H1 (cell line): ENCODE measurements at regions not wholly inside any gene's neighbourhood (a gene's known extent, or its start where the extent isn't known, plus 50 kb on each side); places are given as distances from the start of the nearest gene placed in this dataset.

Experiments
- CTCF ChIA-PET: fragments of 300-600 bp; sonication (Branson Sonifier 250); formaldehyde crosslinking; loops from one replicate; lab custom pipeline; 2021; ENCODE audit not compliant: partially characterized antibody; lab: Charles Lee
- POLR2A ChIA-PET: fragments of 300-600 bp; sonication (Branson Sonifier 250); formaldehyde crosslinking; loops from one replicate; lab custom pipeline; 2021; ENCODE audit warnings: inconsistent platforms; ENCODE audit not compliant: partially characterized antibody; lab: Charles Lee
- DNase-seq, 2 experiments: peaks; one replicate each; pipeline versions ENCODE4 v3.0.0 to v3.0.0-alpha.2; 2010 to 2022; ENCODE audit warnings: low spot score in 2 of 2, low read depth in 1 of 2, mixed read lengths in 1 of 2
- FAIRE-seq: peaks from 2 replicates; lab custom pipeline; 2011; peaks lifted over from hg19 to GRCh38; lab: Jason Lieb, UNC
- H2AFZ ChIP-seq: 2 replicates; pipeline ENCODE4 v1.8.1; 2012; ENCODE audit warnings: low read length, inconsistent platforms
- H2AK5ac ChIP-seq: 2 replicates; pipeline ENCODE4 v1.6.1; 2013; ENCODE audit warnings: low read depth, low read length
- H2BK120ac ChIP-seq: replicated peaks from 2 replicates; pipeline ENCODE3; 2013; ENCODE audit warnings: low read depth, low read length, inconsistent platforms
- H2BK12ac ChIP-seq: 2 replicates; pipeline ENCODE4 v1.6.1; 2013; ENCODE audit warnings: low read depth, low read length
- H2BK15ac ChIP-seq: 2 replicates; pipeline ENCODE4 v1.6.1; 2013; ENCODE audit warnings: low read length
- H2BK20ac ChIP-seq: 2 replicates; pipeline ENCODE4 v1.6.1; 2013; ENCODE audit warnings: low read length
- H2BK5ac ChIP-seq: 2 replicates; pipeline ENCODE4 v1.6.1; 2013; ENCODE audit warnings: low read depth, low read length
- H3K14ac ChIP-seq: 2 replicates; pipeline ENCODE4 v1.6.1; 2013; ENCODE audit warnings: inconsistent platforms; ENCODE audit not compliant: insufficient read length
- H3K18ac ChIP-seq: 2 replicates; pipeline ENCODE4 v1.6.1; 2013; ENCODE audit warnings: low read length; ENCODE audit errors: extremely low read depth
- H3K23ac ChIP-seq: 2 replicates; pipeline ENCODE4 v1.6.1; 2013; ENCODE audit warnings: inconsistent platforms; ENCODE audit not compliant: insufficient read length
- H3K23me2 ChIP-seq: 2 replicates; pipeline ENCODE4 v1.6.1; 2013; ENCODE audit warnings: low read depth, low read length
- H3K27ac ChIP-seq: 2 replicates; pipeline ENCODE4 v1.6.1; 2011; ENCODE audit warnings: low read depth, low read length, inconsistent platforms
- H3K27me3 ChIP-seq, 4 experiments: replicated peaks in 1 of 4; 1 replicate in 1 of 4; 2 replicates in 3 of 4; pipeline versions ENCODE4 v1.6.1 to v1.8.1; 2011 to 2013; ENCODE audit warnings: low read length in 3 of 4, mild to moderate bottlenecking in 3 of 4, inconsistent platforms in 2 of 4, mixed read lengths in 2 of 4, moderate library complexity in 1 of 4; ENCODE audit not compliant: control insufficient read depth in 3 of 4, insufficient read depth in 3 of 4; ENCODE audit errors: extremely low read depth in 1 of 4
- H3K36me3 ChIP-seq, 4 experiments: 2 replicates each; pipeline versions ENCODE4 v1.6.1 to v1.8.1; 2011 to 2013; ENCODE audit warnings: mild to moderate bottlenecking in 4 of 4, low read length in 3 of 4, moderate library complexity in 2 of 4, control low read depth in 1 of 4, inconsistent platforms in 1 of 4; ENCODE audit not compliant: insufficient read depth in 4 of 4, control insufficient read depth in 2 of 4
- H3K4ac ChIP-seq: replicated peaks from 2 replicates; pipeline ENCODE3; 2013; ENCODE audit warnings: low read length, low read depth, mixed read lengths, inconsistent platforms; ENCODE audit not compliant: insufficient read length
- H3K4me1 ChIP-seq, 4 experiments: replicated peaks in 1 of 4; 1 replicate in 1 of 4; 2 replicates in 3 of 4; pipeline versions ENCODE4 v1.6.1 to v1.8.1; 2011 to 2013; ENCODE audit warnings: low read length in 3 of 4, inconsistent platforms in 2 of 4, mixed read lengths in 1 of 4; ENCODE audit not compliant: insufficient read depth in 4 of 4, control insufficient read depth in 3 of 4
- H3K4me2 ChIP-seq, 2 experiments: 2 replicates each; pipeline versions ENCODE4 v1.6.1 to v1.8.1; 2011 to 2013; ENCODE audit warnings: low read depth in 2 of 2, low read length in 2 of 2, control low read depth in 1 of 2, inconsistent platforms in 1 of 2, mild to moderate bottlenecking in 1 of 2; ENCODE audit not compliant: insufficient read depth in 1 of 2
- H3K4me3 ChIP-seq, 4 experiments: fragments of 200-600, 300-600 bp in 1 of 4; sonication (generic), shearing (Covaris generic), sonication (Bioruptor Twin) in 1 of 4; 2 replicates each; pipeline versions ENCODE4 v1.5.1 to v1.8.1; 2011 to 2016; ENCODE audit warnings: low read length in 4 of 4, low read depth in 3 of 4, control low read depth in 2 of 4, inconsistent platforms in 2 of 4, mild to moderate bottlenecking in 2 of 4, mixed read lengths in 1 of 4, moderate library complexity in 1 of 4; ENCODE audit not compliant: insufficient read depth in 2 of 4; ENCODE audit errors: extremely low read depth in 1 of 4
- H3K56ac ChIP-seq: replicated peaks from 2 replicates; pipeline ENCODE3; 2013; ENCODE audit warnings: low read depth, mild to moderate bottlenecking, mixed read lengths, low read length, inconsistent platforms; ENCODE audit not compliant: insufficient read length
- H3K79me1 ChIP-seq: 2 replicates; pipeline ENCODE4 v1.6.1; 2013; ENCODE audit warnings: low read depth, low read length, control low read depth
- H3K79me2 ChIP-seq, 2 experiments: 2 replicates each; pipeline versions ENCODE4 v1.6.1 to v1.8.1; 2012 to 2013; ENCODE audit warnings: low read length in 2 of 2, mild to moderate bottlenecking in 2 of 2, inconsistent platforms in 1 of 2; ENCODE audit not compliant: insufficient read depth in 2 of 2, control insufficient read depth in 1 of 2
- H3K9ac ChIP-seq, 4 experiments: replicated peaks in 1 of 4; 1 replicate in 1 of 4; 2 replicates in 3 of 4; pipeline versions ENCODE4 v1.6.1 to v1.8.1; 2011 to 2013; ENCODE audit warnings: low read depth in 3 of 4, low read length in 3 of 4, control low read depth in 2 of 4, mild to moderate bottlenecking in 2 of 4, moderate library complexity in 2 of 4, inconsistent platforms in 1 of 4; ENCODE audit errors: extremely low read depth in 1 of 4
- H3K9me3 ChIP-seq, 2 experiments: 2 replicates each; pipeline versions ENCODE4 v1.6.1 to v1.8.1; 2012 to 2013; ENCODE audit warnings: mild to moderate bottlenecking in 2 of 2, moderate library complexity in 2 of 2, control low read depth in 1 of 2, inconsistent platforms in 1 of 2, low read depth in 1 of 2, low read length in 1 of 2, mixed read lengths in 1 of 2; ENCODE audit not compliant: insufficient read depth in 2 of 2
- H4K20me1 ChIP-seq, 2 experiments: replicated peaks in 1 of 2; 2 replicates each; pipeline versions ENCODE3 to v1.8.1; 2011 to 2013; ENCODE audit warnings: inconsistent platforms in 2 of 2, low read length in 2 of 2, mild to moderate bottlenecking in 1 of 2; ENCODE audit not compliant: insufficient read depth in 2 of 2, control insufficient read depth in 1 of 2
- H4K5ac ChIP-seq: 2 replicates; pipeline ENCODE4 v1.6.1; 2013; ENCODE audit warnings: low read length, low read depth, mixed read lengths, inconsistent platforms; ENCODE audit not compliant: insufficient read length
- H4K8ac ChIP-seq: 2 replicates; pipeline ENCODE4 v1.8.0; 2013; ENCODE audit warnings: mild to moderate bottlenecking, moderate library complexity, low read length, inconsistent platforms; ENCODE audit not compliant: insufficient read depth; ENCODE audit errors: extremely low read depth
- H4K91ac ChIP-seq: replicated peaks from 2 replicates; pipeline ENCODE3; 2013; ENCODE audit warnings: low read length, mixed read lengths, inconsistent platforms; ENCODE audit not compliant: insufficient read length
- BCL11A ChIP-seq, 2 experiments: IDR thresholded peaks; one replicate each; pipeline ENCODE4 v1.6.1; 2011; ENCODE audit warnings: low read depth in 2 of 2, low read length in 2 of 2, mild to moderate bottlenecking in 2 of 2
- CBX5 ChIP-seq: fragments of 300-800, 300-1000 bp; sonication (generic); IDR thresholded peaks from 2 replicates; pipeline ENCODE4 v1.7.1; 2016; ENCODE audit warnings: antibody characterized with exemption, low read length, low read depth
- E2F6 ChIP-seq: IDR thresholded peaks from 2 replicates; pipeline ENCODE4 v1.6.1; 2012; ENCODE audit warnings: inconsistent platforms
- EZH2 ChIP-seq: fragments of 200-600 bp; sonication (generic); IDR thresholded peaks from 2 replicates; pipeline ENCODE4 v1.7.1; 2012; ENCODE audit warnings: low read depth, mild to moderate bottlenecking, moderate library complexity, low read length, inconsistent platforms; ENCODE audit not compliant: severe bottlenecking
- FOSL1 ChIP-seq: IDR thresholded peaks from 2 replicates; pipeline ENCODE4 v1.6.1; 2011; ENCODE audit warnings: mild to moderate bottlenecking, low read depth, low read length, moderate library complexity; ENCODE audit not compliant: insufficient read depth
- HDAC6 ChIP-seq: IDR thresholded peaks from one replicate; pipeline ENCODE4 v1.7.1; 2012; ENCODE audit warnings: low read depth, mild to moderate bottlenecking, inconsistent platforms, low read length, moderate library complexity
- JUN ChIP-seq: IDR thresholded peaks from 2 replicates; pipeline ENCODE4 v1.6.1; 2011; ENCODE audit warnings: low read depth, mild to moderate bottlenecking, improper control_type of control experiment, low read length
- JUND ChIP-seq: IDR thresholded peaks from 2 replicates; pipeline ENCODE4 v1.6.1; 2011; ENCODE audit warnings: mild to moderate bottlenecking, improper control_type of control experiment, low read length
- MAFK ChIP-seq: IDR thresholded peaks from 2 replicates; pipeline ENCODE4 v1.6.1; 2012; ENCODE audit warnings: low read depth, mild to moderate bottlenecking, improper control_type of control experiment, low read length
- NANOG ChIP-seq: IDR thresholded peaks from 2 replicates; pipeline ENCODE4 v1.6.1; 2011; ENCODE audit warnings: low read length, low read depth, mild to moderate bottlenecking, inconsistent platforms; ENCODE audit not compliant: insufficient read depth, poor library complexity, severe bottlenecking
- POLR2AphosphoS5 ChIP-seq: IDR thresholded peaks from 2 replicates; pipeline ENCODE4 v1.6.1; 2011; ENCODE audit warnings: low read depth, low read length
- RAD21 ChIP-seq, 2 experiments: IDR thresholded peaks in 1 of 2; conservative IDR thresholded peaks in 1 of 2; 2 replicates each; pipeline ENCODE4 v1.6.1; 2011; ENCODE audit warnings: low read depth in 2 of 2, low read length in 2 of 2, improper control_type of control experiment in 1 of 2, inconsistent platforms in 1 of 2, mild to moderate bottlenecking in 1 of 2, moderate library complexity in 1 of 2
- RFX5 ChIP-seq: IDR thresholded peaks from 2 replicates; pipeline ENCODE4 v1.6.1; 2011; ENCODE audit warnings: low read depth, low read length, improper control_type of control experiment, borderline replicate concordance
- TEAD4 ChIP-seq: IDR thresholded peaks from 2 replicates; pipeline ENCODE4 v1.6.1; 2012; ENCODE audit warnings: low read depth, low read length, inconsistent platforms, mixed read lengths
- YY1 ChIP-seq: IDR thresholded peaks from 2 replicates; pipeline ENCODE4 v1.6.1; 2011; ENCODE audit warnings: low read depth, mild to moderate bottlenecking, low read length
- WGBS, 2 experiments: shearing (Covaris generic) in 1 of 2; methylation state at CpG; one replicate each; pipeline versions ENCODE4 v1.1.6 to v1.1.7; 2013 to 2015; ENCODE audit warnings: low lambda C conversion rate in 2 of 2, mixed read lengths in 2 of 2, inconsistent platforms in 1 of 2, low coverage in 1 of 2, missing lambda C conversion rate in 1 of 2; ENCODE audit not compliant: insufficient replicate concordance in 2 of 2, insufficient coverage in 1 of 2, insufficient read length in 1 of 2; ENCODE audit errors: extremely low coverage in 1 of 2, missing lambda C conversion rate in 1 of 2; 5-methylcytosine and 5-hydroxymethylcytosine counted together

- Histone ChIP-seq H3K23ac (no peak overlapping the region), H3K4ac (no peak overlapping the region), H3K4me3 (no peak overlapping the region), H2BK5ac (no peak overlapping the region), H4K91ac (no peak overlapping the region), H4K8ac (no peak overlapping the region), H4K5ac (no peak overlapping the region), H3K56ac (no peak overlapping the region), H3K9me3 (no peaks in the 10 kb centered on the region), H3K4me2 (no peak overlapping the region), H3K23me2 (no peaks in the 10 kb centered on the region), H3K36me3 (no peaks in the 10 kb centered on the region), H3K27ac (no peak overlapping the region), H3K27me3 (no peaks in the 10 kb centered on the region), H2BK12ac (no peak overlapping the region), H3K9ac (no peak overlapping the region), H3K14ac (no peak overlapping the region), H3K4me1 (no peaks in the 10 kb centered on the region), H3K79me1 (no peaks in the 10 kb centered on the region), H2BK15ac (no peak overlapping the region), H2BK20ac (no peak overlapping the region), H2AK5ac (no peak overlapping the region), H3K18ac (no peak overlapping the region), H4K20me1 (no peaks in the 10 kb centered on the region), H2BK120ac (no peak overlapping the region), H3K79me2 (no peaks in the 10 kb centered on the region), H2AFZ (no peak overlapping the region)
- ChIA-PET CTCF (no interaction called here), POLR2A (no interaction called here)
- WGBS, 2 experiments: 80% methylated on average over 2 of the region's 2 CpGs; no CpG with 5 or more reads in 1 of the 2 experiments
- FAIRE-seq (no peak), DNase-seq (no peak)
- TF ChIP-seq FOSL1: no peak
- TF ChIP-seq NANOG: no peak
- no peak for TF ChIP-seq POLR2AphosphoS5
- TF ChIP-seq JUND: no peak
- TF ChIP-seq EZH2: no peak
- TF ChIP-seq E2F6: no peak
- TF ChIP-seq YY1: no peak
- TF ChIP-seq CBX5: no peak
- TF ChIP-seq RAD21 (IDR thresholded peaks at IDR 0.05 in 1 of 2, conservative IDR thresholded peaks at IDR 0.05 in 1 of 2; ENCODE audit: low read depth in 2 of 2, low read length in 2 of 2): no peak
- no peak for TF ChIP-seq RFX5
- no peak for TF ChIP-seq BCL11A (IDR thresholded peaks at IDR 0.05; ENCODE audit: low read depth in 2 of 2, low read length in 2 of 2)
- no peak for TF ChIP-seq MAFK
- no peak for TF ChIP-seq HDAC6
- no peak for TF ChIP-seq JUN
- TF ChIP-seq TEAD4: no peak
Observed at GRCh38 chr14:84162633-84163032, 1367.3 kb upstream of the FLRT2 start.
